Neuronal stem cell (in vitro differentiated cells): ENCODE measurements at regions not wholly inside any gene's neighbourhood (a gene's known extent, or its start where the extent isn't known, plus 50 kb on each side); places are given as distances from the start of the nearest gene placed in this dataset.

Experiments used
- DNase-seq: peaks from one replicate; pipeline ENCODE4 v3.0.0-alpha.2; 2013; ENCODE audit warnings: low spot score
- H2AFZ ChIP-seq: one replicate; pipeline ENCODE4 v1.6.1; 2013; ENCODE audit warnings: mild to moderate bottlenecking, low read length, inconsistent platforms
- H2AK5ac ChIP-seq: 2 replicates; pipeline ENCODE4 v1.6.1; 2013; ENCODE audit warnings: low read depth, mild to moderate bottlenecking, inconsistent platforms, low read length, moderate library complexity, mixed read lengths
- H2BK120ac ChIP-seq: 2 replicates; pipeline ENCODE4 v1.6.1; 2013; ENCODE audit warnings: low read depth, mild to moderate bottlenecking, inconsistent platforms, low read length, moderate library complexity, mixed read lengths
- H2BK12ac ChIP-seq: one replicate; pipeline ENCODE4 v1.6.1; 2013; ENCODE audit warnings: low read length, inconsistent platforms
- H2BK15ac ChIP-seq: 2 replicates; pipeline ENCODE4 v1.6.1; 2013; ENCODE audit warnings: mild to moderate bottlenecking, low read length, inconsistent platforms, mixed read lengths
- H2BK5ac ChIP-seq: one replicate; pipeline ENCODE4 v1.6.1; 2013; ENCODE audit warnings: inconsistent platforms, mild to moderate bottlenecking, low read length, moderate library complexity
- H3K14ac ChIP-seq: one replicate; pipeline ENCODE4 v1.6.1; 2013; ENCODE audit warnings: low read length, inconsistent platforms
- H3K18ac ChIP-seq: 2 replicates; pipeline ENCODE4 v1.6.1; 2013; ENCODE audit warnings: low read length, inconsistent platforms
- H3K23ac ChIP-seq: 2 replicates; pipeline ENCODE4 v1.6.1; 2013; ENCODE audit warnings: low read depth, mild to moderate bottlenecking, mixed read lengths, low read length, inconsistent platforms; ENCODE audit not compliant: poor library complexity
- H3K27ac ChIP-seq: replicated peaks from 3 replicates; pipeline ENCODE4 v1.5.1; 2013; ENCODE audit warnings: low read length, inconsistent platforms
- H3K27me3 ChIP-seq, 3 experiments: 2 replicates each; pipeline ENCODE4 v1.6.1; 2013; ENCODE audit warnings: low read length in 3 of 3, mild to moderate bottlenecking in 2 of 3, inconsistent platforms in 1 of 3, low read depth in 1 of 3, mixed read lengths in 1 of 3, moderate library complexity in 1 of 3; ENCODE audit not compliant: control insufficient read depth in 3 of 3, insufficient read depth in 3 of 3
- H3K36me3 ChIP-seq, 2 donors: replicated peaks in 1 of 2; 2 replicates each; pipeline ENCODE4 v1.6.1; 2013; ENCODE audit warnings: low read length in 2 of 2; ENCODE audit not compliant: control insufficient read depth in 2 of 2, insufficient read depth in 2 of 2
- H3K4ac ChIP-seq: 2 replicates; pipeline ENCODE4 v1.6.1; 2013; ENCODE audit warnings: inconsistent platforms, mild to moderate bottlenecking, low read length, moderate library complexity
- H3K4me1 ChIP-seq, 2 donors: 1 replicate in 1 of 2; 2 replicates in 1 of 2; pipeline ENCODE4 v1.6.1; 2013; ENCODE audit warnings: low read length in 2 of 2, low read depth in 1 of 2; ENCODE audit not compliant: control insufficient read depth in 2 of 2, insufficient read depth in 1 of 2
- H3K4me2 ChIP-seq: one replicate; pipeline ENCODE4 v1.6.1; 2013; ENCODE audit warnings: mild to moderate bottlenecking, low read length, inconsistent platforms; ENCODE audit not compliant: insufficient read depth, poor library complexity, severe bottlenecking
- H3K4me3 ChIP-seq, 2 donors: 2 replicates each; pipeline ENCODE4 v1.5.1; 2013; ENCODE audit warnings: low read length in 2 of 2, mild to moderate bottlenecking in 2 of 2, inconsistent platforms in 1 of 2, moderate library complexity in 1 of 2
- H3K79me1 ChIP-seq: one replicate; pipeline ENCODE4 v1.6.1; 2013; ENCODE audit warnings: low read depth, mild to moderate bottlenecking, inconsistent platforms, low read length, moderate library complexity
- H3K9ac ChIP-seq: one replicate; pipeline ENCODE4 v1.6.1; 2013; ENCODE audit warnings: mild to moderate bottlenecking, low read depth, low read length, inconsistent platforms; ENCODE audit not compliant: poor library complexity
- H3K9me3 ChIP-seq, 2 donors: replicated peaks in 1 of 2; 2 replicates each; pipeline versions ENCODE3 to v1.6.1; 2013; ENCODE audit warnings: low read length in 2 of 2, mild to moderate bottlenecking in 2 of 2, inconsistent platforms in 1 of 2, low read depth in 1 of 2, mixed read lengths in 1 of 2, moderate library complexity in 1 of 2; ENCODE audit not compliant: control insufficient read depth in 2 of 2, insufficient read depth in 1 of 2
- H4K8ac ChIP-seq: one replicate; pipeline ENCODE4 v1.6.1; 2013; ENCODE audit warnings: low read depth, mild to moderate bottlenecking, inconsistent platforms, low read length, moderate library complexity
- H4K91ac ChIP-seq: one replicate; pipeline ENCODE4 v1.6.1; 2013; ENCODE audit warnings: low read length, low read depth, mild to moderate bottlenecking, inconsistent platforms; ENCODE audit not compliant: poor library complexity
- WGBS, 2 donors: extraction: QIAGEN DNeasy Blood & Tissue Kit; methylation state at CpG; one replicate each; pipeline ENCODE4 v1.1.7; 2013; ENCODE audit warnings: missing lambda C conversion rate in 2 of 2, mixed read lengths in 1 of 2; ENCODE audit not compliant: insufficient read length in 2 of 2, insufficient replicate concordance in 1 of 2; ENCODE audit errors: extremely low coverage in 2 of 2; 5-methylcytosine and 5-hydroxymethylcytosine counted together

DNA sequence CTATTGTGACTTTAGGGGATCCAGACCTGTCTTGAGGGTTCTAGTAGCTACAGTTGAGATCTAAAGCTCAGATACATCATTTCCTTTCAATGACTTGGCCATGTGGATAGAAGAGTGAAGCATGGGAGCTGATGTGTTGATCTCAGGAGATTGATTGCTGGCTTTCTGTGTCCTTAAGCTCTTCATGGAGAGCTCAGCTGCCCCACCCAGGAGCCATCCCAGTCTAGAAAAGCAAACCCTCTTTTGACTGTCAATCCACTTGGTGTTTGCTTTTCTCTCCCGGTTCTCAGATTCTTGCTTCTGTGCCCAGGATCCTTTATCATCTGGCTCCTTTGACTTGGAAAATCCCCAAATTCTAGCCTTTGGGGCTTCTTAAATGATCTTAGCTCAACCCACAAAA lies 87.2 kb downstream of the ATP1A1 start:
- no peak overlapping the region for H3K4ac ChIP-seq
- H3K27me3 ChIP-seq, result peaks cover 0 to 10% (median 2%) of the 10 kb centered on the region in 3 experiments
- no peak overlapping the region for H2BK120ac ChIP-seq
- H3K23ac ChIP-seq, result no peak overlapping the region
- H3K9me3 ChIP-seq, result no peaks in the 10 kb centered on the region
- no peak overlapping the region for H4K91ac ChIP-seq
- H4K8ac ChIP-seq, result no peak overlapping the region
- H3K4me2 ChIP-seq, result no peak overlapping the region
- no CpG with 5 or more reads among the region's 1 CpG for WGBS, 2 donors
- no peak overlapping the region for H3K14ac ChIP-seq
- no peak overlapping the region for H2AFZ ChIP-seq
- H3K4me3 ChIP-seq, result no peak overlapping the region
- no peak overlapping the region for H2AK5ac ChIP-seq
- no peak overlapping the region for H2BK12ac ChIP-seq
- H2BK15ac ChIP-seq, result no peak overlapping the region
- no peak overlapping the region for H2BK5ac ChIP-seq
- no peaks in the 10 kb centered on the region for H3K79me1 ChIP-seq
- DNase-seq, result no peak
- no peak overlapping the region for H3K18ac ChIP-seq
- H3K9ac ChIP-seq, result no peak overlapping the region
- H3K4me1 ChIP-seq, result peaks cover 5 to 9% of the 10 kb centered on the region in 2 donors
- no peaks in the 10 kb centered on the region for H3K36me3 ChIP-seq
- H3K27ac ChIP-seq, result no peak overlapping the region

DNA sequence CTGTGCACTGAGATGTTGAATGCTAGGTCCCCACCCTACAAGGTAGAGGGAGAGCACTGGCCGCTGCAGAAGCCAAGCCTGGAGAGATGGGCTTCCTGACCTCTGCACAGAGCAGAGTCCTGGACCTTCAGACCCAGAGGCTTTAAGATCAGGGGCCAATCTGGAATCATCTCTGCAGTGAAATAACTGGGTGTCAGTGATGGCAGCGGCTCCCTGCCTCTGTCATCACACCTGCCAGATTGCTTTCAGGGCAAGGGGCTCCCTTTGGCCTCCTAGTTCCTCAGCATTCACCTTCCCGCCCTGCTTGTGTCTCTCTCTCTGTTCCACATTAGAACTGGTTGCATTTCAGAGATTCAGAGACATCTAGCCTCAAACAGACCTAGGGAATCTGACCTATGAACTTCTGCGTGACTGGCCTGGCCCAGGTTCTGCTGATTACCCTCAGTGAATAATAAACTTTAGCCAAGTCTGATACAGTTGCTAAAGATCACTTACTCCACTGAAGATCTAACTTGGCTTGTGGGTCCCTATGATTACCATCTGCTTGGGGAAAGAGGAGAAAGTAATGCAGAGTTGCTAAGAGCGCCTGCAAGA lies 87.8 kb downstream of the ATP1A1 start:
- Histone ChIP-seq H2BK120ac (no peak overlapping the region), H3K9ac (no peak overlapping the region), H2AFZ (no peak overlapping the region)

DNA sequence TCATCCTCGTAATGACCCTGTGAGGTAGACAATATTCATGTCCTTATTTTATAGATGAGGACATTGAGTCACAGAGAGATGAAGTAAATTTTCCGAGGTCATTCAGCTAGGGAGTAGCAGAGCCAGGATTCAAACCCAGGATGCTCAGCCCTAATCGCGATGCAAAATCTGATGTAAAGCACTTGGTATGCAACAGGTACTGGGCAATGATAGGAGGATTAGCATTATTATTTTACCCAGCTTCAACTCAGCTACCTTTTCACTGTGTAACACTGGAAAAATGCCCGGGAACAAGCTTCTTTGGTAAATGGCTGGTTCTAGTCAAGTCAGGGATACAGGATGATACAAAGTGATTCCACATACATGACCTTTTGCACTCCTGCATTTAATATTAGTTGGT lies 88.7 kb downstream of the ATP1A1 start:
- Histone ChIP-seq H2BK15ac (no peak overlapping the region), H3K4me3 (no peak overlapping the region), H2BK5ac (no peak overlapping the region), H3K4me1 (peaks cover 5 to 9% of the 10 kb centered on the region in 2 donors), H3K9ac (no peak overlapping the region), H3K36me3 (no peaks in the 10 kb centered on the region), H4K8ac (no peak overlapping the region), H2BK120ac (no peak overlapping the region), H3K4me2 (no peak overlapping the region), H3K23ac (no peak overlapping the region), H2AK5ac (no peak overlapping the region), H3K9me3 (no peaks in the 10 kb centered on the region), H4K91ac (no peak overlapping the region), H3K27ac (no peak overlapping the region), H3K79me1 (no peaks in the 10 kb centered on the region), H2BK12ac (no peak overlapping the region), H3K4ac (no peak overlapping the region), H3K27me3 (peaks cover 0 to 17% (median 2%) of the 10 kb centered on the region in 3 experiments), H2AFZ (no peak overlapping the region), H3K14ac (no peak overlapping the region), H3K18ac (no peak overlapping the region)
- DNase-seq, result no peak
- WGBS, 2 donors, result no CpG with 5 or more reads among the region's 5 CpGs

More for the DNA sequence above, 87.8 kb downstream of the ATP1A1 start:
- no peaks in the 10 kb centered on the region for H3K9me3 ChIP-seq
- no peak for DNase-seq
- H2BK12ac ChIP-seq, result no peak overlapping the region
- no peak overlapping the region for H3K18ac ChIP-seq
- H2BK15ac ChIP-seq, result no peak overlapping the region
- no peaks in the 10 kb centered on the region for H3K79me1 ChIP-seq
- no peak overlapping the region for H3K4me3 ChIP-seq
- H3K4me1 ChIP-seq, result peaks cover 5 to 9% of the 10 kb centered on the region in 2 donors
- H4K8ac ChIP-seq, result no peak overlapping the region
- H4K91ac ChIP-seq, result no peak overlapping the region
- no peaks in the 10 kb centered on the region for H3K36me3 ChIP-seq
- H2BK5ac ChIP-seq, result no peak overlapping the region
- H3K4ac ChIP-seq, result no peak overlapping the region
- H3K4me2 ChIP-seq, result no peak overlapping the region
- no peak overlapping the region for H3K27ac ChIP-seq
- WGBS, 2 donors, result no CpG with 5 or more reads among the region's 5 CpGs
- no peak overlapping the region for H3K23ac ChIP-seq
- H3K14ac ChIP-seq, result no peak overlapping the region
- no peak overlapping the region for H2AK5ac ChIP-seq
- H3K27me3 ChIP-seq, result peaks cover 0 to 13% (median 2%) of the 10 kb centered on the region in 3 experiments

DNA sequence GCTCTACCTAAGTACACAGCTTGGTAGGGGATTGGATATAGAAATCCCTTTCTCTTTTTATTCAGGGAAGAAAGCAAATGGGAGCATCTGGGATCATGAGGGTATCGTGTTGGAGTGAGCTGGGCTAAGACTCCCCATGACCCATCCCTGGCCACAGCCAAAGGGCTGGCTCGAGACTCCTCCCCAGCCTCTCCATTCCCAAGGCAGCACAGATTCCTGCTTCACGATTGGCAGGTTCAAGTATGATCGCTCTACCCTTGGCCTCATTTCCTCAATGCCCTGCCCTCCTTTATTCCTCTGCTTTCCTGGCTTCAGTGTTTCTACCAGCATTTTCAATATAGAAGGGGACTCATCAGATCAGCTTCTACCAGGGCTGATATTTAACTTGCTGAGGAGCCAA lies 89.7 kb downstream of the ATP1A1 start:
- H2AFZ ChIP-seq, result no peak overlapping the region
- no peak overlapping the region for H3K14ac ChIP-seq
- H2BK12ac ChIP-seq, result no peak overlapping the region
- H2BK120ac ChIP-seq, result no peak overlapping the region
- H3K36me3 ChIP-seq, result no peaks in the 10 kb centered on the region
- peaks cover 0 to 17% (median 0%) of the 10 kb centered on the region in 3 experiments for H3K27me3 ChIP-seq
- no peak overlapping the region for H4K8ac ChIP-seq
- H3K27ac ChIP-seq, result no peak overlapping the region
- no peak overlapping the region for H3K9ac ChIP-seq
- H3K9me3 ChIP-seq, result no peaks in the 10 kb centered on the region
- no peaks in the 10 kb centered on the region for H3K79me1 ChIP-seq
- no peak overlapping the region for H3K4ac ChIP-seq
- peaks cover 5 to 7% of the 10 kb centered on the region in 2 donors for H3K4me1 ChIP-seq
- no peak overlapping the region for H2BK15ac ChIP-seq
- H4K91ac ChIP-seq, result no peak overlapping the region
- no peak overlapping the region for H2BK5ac ChIP-seq
- no peak overlapping the region for H3K4me3 ChIP-seq
- no peak overlapping the region for H2AK5ac ChIP-seq
- WGBS, 2 donors, result no CpG with 5 or more reads among the region's 4 CpGs
- no peak overlapping the region for H3K4me2 ChIP-seq
- no peak for DNase-seq
- H3K18ac ChIP-seq, result no peak overlapping the region
- no peak overlapping the region for H3K23ac ChIP-seq
